ENCODE measurements at regions not wholly inside any gene's neighbourhood (a gene's known extent, or its start where the extent isn't known, plus 50 kb on each side); places are given as distances from the start of the nearest gene placed in this dataset.
"Not testable (repeated sequence)": the region's sequence is repeated elsewhere in the genome, so short reads cannot be mapped to it uniquely, and the experiment has no call there.

- no peak for DNase-seq
These were observed 678.0 kb upstream of the USP24 start for GRCh38 chr1:55893155-55893554.

GRCh38 chr1:55888685-55889317 lies 673.6 kb upstream of the USP24 start:
- DNase-seq: no peak

- no peak for DNase-seq
These were observed 671.9 kb upstream of the USP24 start for GRCh38 chr1:55886856-55887712.

GRCh38 chr1:55885619-55886018 lies 670.5 kb upstream of the USP24 start:
- DNase-seq: no peak

- no peak for DNase-seq
These were observed 667.8 kb upstream of the USP24 start for GRCh38 chr1:55882931-55883330.

- no peak for DNase-seq
These were observed 664.2 kb upstream of the USP24 start for GRCh38 chr1:55879346-55879745.

GRCh38 chr1:55877437-55878232 lies 662.5 kb upstream of the USP24 start:
- DNase-seq: no peak

GRCh38 chr1:55876276-55877060 lies 661.3 kb upstream of the USP24 start:
- no peak for DNase-seq

GRCh38 chr1:55870106-55870505 lies 654.9 kb upstream of the USP24 start:
- no peak for DNase-seq

- no peak for DNase-seq
These were observed 653.9 kb upstream of the USP24 start for GRCh38 chr1:55869065-55869464.

GRCh38 chr1:55868026-55868425 lies 652.9 kb upstream of the USP24 start:
- no peak for DNase-seq

GRCh38 chr1:55867304-55867843 lies 652.2 kb upstream of the USP24 start:
- DNase-seq: no peak

- not testable (repeated sequence) for DNase-seq
These were observed 650.6 kb upstream of the USP24 start for GRCh38 chr1:55865778-55866177.

GRCh38 chr1:55864251-55864650 lies 649.1 kb upstream of the USP24 start:
- DNase-seq: no peak

- no peak for DNase-seq
These were observed 646.6 kb upstream of the USP24 start for GRCh38 chr1:55861676-55862340.

- DNase-seq: no peak
These were observed 645.8 kb upstream of the USP24 start for GRCh38 chr1:55860798-55861519.

GRCh38 chr1:55860326-55860725 lies 645.2 kb upstream of the USP24 start:
- DNase-seq: no peak

- DNase-seq: no peak
These were observed 639.7 kb upstream of the USP24 start for GRCh38 chr1:55854911-55855310.

- no peak for DNase-seq
These were observed 633.7 kb upstream of the USP24 start for GRCh38 chr1:55848906-55849305.

- no peak for DNase-seq
These were observed 630.9 kb upstream of the USP24 start for GRCh38 chr1:55846051-55846450.

- no peak for DNase-seq
These were observed 629.2 kb upstream of the USP24 start for GRCh38 chr1:55844322-55844721.
